NCI-H2171 treated with DMSO at 0.1 percent for 48 hours (cell line): ENCODE measurements at regions not wholly inside any gene's neighbourhood (a gene's known extent, or its start where the extent isn't known, plus 50 kb on each side); places are given as distances from the start of the nearest gene placed in this dataset.
"Not testable (repeated sequence)": the region's sequence is repeated elsewhere in the genome, so short reads cannot be mapped to it uniquely, and the experiment has no call there.

ENCODE experiments used
- DNase-seq: peaks from one replicate; lab custom pipeline; 2025; lab: John Stamatoyannopoulos, UW

GRCh38 chr10:93221171-93221496 lies 147.4 kb downstream of the CYP26A1 start:
- DNase-seq, result no peak

DNA sequence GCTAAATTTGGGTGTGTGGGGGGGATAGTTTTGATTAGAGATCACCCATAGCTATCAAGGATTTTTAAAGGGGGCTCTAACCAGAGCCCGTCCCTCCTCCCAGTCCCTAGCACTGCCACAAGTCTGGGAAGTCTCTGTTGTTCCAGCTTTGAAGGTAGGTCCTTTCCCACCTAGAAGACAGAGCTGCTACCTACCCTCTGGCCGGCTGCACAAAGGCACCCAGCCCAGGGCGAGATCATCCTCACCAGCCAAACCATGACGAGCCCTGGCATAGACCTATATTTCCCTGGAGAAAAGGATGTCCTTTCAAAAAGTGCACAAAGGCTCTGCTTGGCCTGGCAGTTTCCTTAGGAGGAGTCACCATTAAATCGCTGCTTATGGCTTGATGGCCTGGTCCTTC lies 147.8 kb downstream of the CYP26A1 start:
- DNase-seq, result no peak

DNA sequence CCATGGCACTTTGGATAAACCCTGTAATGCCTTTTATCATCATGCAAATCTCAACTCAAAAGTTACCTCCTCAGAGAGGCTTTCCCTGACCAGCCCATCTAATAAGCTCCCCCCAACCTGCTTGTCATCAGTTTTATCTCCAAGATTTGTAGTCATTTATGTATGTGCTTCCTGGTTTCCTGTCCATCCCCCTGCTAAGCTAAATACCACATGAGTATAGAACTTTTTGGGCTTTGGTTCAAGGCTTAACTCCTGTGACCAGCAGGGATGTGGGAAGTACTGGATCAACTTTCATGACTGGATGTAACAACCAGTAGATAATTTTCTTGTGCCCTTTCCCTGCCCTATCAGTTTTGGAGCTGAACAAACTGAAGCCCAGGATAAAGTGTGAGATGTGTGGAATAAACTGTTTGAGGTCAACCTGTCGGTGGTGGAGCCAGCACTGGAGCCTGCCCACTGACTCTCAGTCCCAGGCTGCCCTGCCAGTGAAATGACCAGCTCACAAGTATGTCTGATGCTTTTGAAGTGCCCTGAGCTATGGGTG lies 148.6 kb downstream of the CYP26A1 start:
- no peak for DNase-seq

- no peak for DNase-seq
Observed at GRCh38 chr10:93222876-93223275, 149.2 kb downstream of the CYP26A1 start.

- DNase-seq, result no peak
Observed at GRCh38 chr10:93223336-93223735, 149.6 kb downstream of the CYP26A1 start.

DNA sequence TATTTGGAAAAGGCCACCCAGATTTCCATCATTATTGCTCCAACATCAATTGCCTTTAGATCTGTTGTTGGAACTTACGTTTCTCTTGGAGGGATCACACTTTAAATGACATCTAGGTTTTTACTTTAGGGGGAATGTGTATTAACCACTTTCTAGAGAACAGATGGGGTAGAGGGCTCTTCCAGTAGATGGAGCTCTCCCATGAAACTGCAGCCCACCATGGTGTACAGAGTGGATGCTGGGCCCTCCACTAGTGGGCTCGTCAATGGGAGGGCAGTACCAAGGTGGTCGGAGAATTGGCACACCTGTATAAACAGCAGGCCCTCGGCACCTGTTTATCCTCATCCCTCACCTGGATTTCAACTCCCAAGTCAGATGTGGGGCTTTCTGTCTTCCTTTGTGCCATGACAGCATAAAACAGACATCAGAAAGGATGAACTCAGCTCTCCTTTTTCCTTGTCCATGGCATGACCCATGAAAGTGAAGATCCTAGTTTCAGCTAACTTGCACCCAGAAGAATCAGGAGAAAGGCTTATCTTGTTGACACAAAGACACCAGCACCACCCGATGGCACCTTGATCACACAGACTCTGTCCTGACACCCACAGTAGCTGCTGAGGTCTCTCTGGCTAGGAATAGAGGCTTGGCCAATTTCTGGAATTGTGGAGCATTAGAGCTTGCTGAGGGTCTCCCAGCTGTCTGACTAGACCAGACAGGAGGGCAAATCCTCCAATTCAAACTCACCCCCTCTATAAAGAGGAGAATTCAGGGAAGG lies 150.5 kb downstream of the CYP26A1 start:
- DNase-seq, result no peak

- DNase-seq, result no peak
Observed at GRCh38 chr10:93225938-93226337, 152.2 kb downstream of the CYP26A1 start.

DNA sequence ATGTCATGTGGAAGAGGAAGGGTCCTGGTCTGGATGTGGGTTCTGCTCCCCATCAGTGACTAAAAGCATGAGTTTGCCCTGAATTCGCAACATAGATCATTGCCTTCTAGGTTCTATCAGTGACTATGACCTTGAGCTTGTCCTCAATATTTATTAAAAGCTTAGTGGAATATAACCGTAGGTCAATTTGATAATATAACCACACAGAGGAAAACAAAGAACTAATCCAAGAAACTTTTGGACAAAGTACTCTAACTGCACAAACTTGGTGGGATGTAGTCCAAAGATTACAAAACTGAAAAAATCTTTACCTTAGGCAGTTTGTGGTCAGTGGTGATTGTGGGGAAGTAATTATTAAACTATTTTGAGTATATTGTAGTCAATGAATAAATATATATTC lies 152.9 kb downstream of the CYP26A1 start:
- no peak for DNase-seq

GRCh38 chr10:93230596-93230995 lies 156.9 kb downstream of the CYP26A1 start:
- DNase-seq, result not testable (repeated sequence)

DNA sequence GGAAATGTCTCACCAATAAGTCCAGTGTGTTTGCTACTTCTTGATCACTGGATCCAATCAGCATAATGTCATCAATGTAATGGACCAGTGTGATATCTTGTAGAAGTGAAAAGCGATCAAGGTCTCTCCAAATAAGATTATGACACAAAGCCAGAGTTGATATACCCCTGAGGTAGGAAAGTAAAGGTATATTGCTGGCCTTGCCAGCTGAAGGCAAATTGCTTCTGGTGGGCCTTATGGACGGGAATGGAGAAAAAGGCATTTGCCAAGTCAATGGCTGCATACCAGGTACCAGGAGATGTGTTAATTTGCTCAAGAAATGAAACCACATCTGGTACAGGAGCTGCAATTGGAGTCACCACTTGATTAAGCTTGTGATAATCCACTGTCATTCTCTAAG lies 158.5 kb downstream of the CYP26A1 start:
- not testable (repeated sequence) for DNase-seq

DNA sequence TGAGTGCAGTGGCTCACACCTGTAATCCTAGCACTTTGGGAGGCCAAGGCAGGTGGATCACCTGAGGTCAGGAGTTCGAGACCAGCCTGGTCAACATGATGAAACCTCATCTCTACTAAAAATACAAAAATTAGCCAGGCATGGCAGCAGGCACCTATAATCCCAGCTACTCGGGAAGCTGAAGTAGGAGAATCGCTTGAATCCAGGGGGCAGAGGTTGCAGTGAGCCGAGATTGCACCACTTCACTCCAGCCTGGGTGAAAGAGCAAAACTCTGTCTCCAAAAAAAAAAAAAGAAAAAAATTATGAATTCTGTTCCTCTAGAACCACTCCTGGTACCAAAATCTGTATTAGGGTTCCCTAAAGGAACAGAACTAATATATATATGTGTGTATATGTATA lies 161.2 kb downstream of the CYP26A1 start:
- not testable (repeated sequence) for DNase-seq

- DNase-seq, result no peak
Observed at GRCh38 chr10:93235686-93236085, 162.0 kb downstream of the CYP26A1 start.

DNA sequence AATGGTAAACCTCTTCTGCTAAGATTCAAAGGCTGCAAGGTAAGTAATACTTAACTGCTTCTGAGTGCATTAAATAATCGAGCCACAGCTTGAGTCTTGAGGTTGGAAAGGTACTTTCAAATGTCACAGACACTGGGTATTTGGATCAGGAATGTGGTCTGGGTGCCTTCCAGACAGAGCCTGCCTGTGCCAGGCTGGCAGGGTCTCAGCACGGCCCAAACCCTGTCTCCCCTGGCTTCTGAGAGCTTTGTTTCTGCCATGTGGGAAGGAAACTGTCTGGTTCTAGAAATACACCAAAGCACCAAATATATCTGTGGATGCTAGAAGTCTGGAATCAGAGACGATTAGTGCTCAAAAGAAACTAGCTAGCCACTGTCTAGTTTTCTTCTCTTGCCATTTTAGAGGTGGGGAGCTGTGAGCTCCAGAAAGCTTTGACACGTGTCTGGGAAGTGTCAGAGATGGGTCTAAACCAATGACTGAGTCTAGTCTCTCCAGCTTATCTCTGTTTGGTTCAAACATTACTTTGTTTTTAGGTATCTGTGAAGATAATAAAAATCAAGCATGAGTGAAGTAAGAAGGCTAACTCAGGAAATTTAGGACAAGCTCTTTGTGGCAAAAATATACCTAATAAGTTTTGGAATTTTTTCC lies 162.8 kb downstream of the CYP26A1 start:
- DNase-seq, result no peak

DNA sequence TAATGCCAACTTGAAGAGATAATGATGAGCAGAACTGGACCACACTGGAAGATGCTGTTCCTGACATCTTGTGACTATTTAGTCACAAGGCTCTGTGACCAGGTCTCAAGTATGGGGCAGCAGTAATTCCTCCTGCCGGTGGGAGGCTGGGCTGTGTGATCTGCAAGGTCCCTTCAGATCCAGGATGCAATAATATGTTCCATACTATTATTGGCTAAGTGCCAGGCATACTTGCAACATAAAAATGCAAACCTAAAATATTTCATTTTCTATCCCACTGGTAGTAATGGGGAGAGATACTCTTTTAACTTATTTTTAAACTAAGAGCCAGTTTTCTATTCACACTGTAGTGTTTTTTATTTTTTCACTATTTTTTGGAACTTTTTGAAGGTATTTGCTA lies 171.5 kb downstream of the CYP26A1 start:
- no peak for DNase-seq

- peak; percentile 31 for DNase-seq
Observed at GRCh38 chr10:93245779-93246178, 172.1 kb downstream of the CYP26A1 start.

- no peak for DNase-seq
Observed at GRCh38 chr10:93248583-93249227, 175.0 kb downstream of the CYP26A1 start.

GRCh38 chr10:93250010-93250409 lies 176.3 kb downstream of the CYP26A1 start:
- no peak for DNase-seq

- DNase-seq, result peak; percentile 41
Observed at GRCh38 chr10:93254180-93254853, 180.6 kb downstream of the CYP26A1 start.

GRCh38 chr10:93255546-93255945 lies 181.9 kb downstream of the CYP26A1 start:
- DNase-seq, result no peak
